Thoracic aorta (tissue), 2 donors: ENCODE measurements at regions not wholly inside any gene's neighbourhood (a gene's known extent, or its start where the extent isn't known, plus 50 kb on each side); places are given as distances from the start of the nearest gene placed in this dataset.

ENCODE experiments used
- ATAC-seq: fragments of 150-250 bp; one replicate; pipeline ENCODE4 v1.8.0; 2017; ENCODE audit warnings: low read depth; ENCODE audit not compliant: insufficient number of reproducible peaks, low FRiP score
- DNase-seq: peaks from one replicate; pipeline ENCODE4 v3.0.0-alpha.2; 2020; ENCODE audit warnings: low spot score
- H3K27ac ChIP-seq, 2 donors: fragments of 200-600 bp; sonication (generic); 1 replicate in 1 of 2; 2 replicates in 1 of 2; pipeline ENCODE4 v1.5.1; 2016; ENCODE audit warnings: mild to moderate bottlenecking in 2 of 2, moderate library complexity in 2 of 2
- H3K27me3 ChIP-seq: fragments of 200-600 bp; sonication (generic); replicated peaks from 2 replicates; pipeline ENCODE4 v1.6.0; 2016; ENCODE audit warnings: mild to moderate bottlenecking; ENCODE audit not compliant: insufficient read depth
- H3K36me3 ChIP-seq: fragments of 200-600 bp; sonication (generic); one replicate; pipeline ENCODE4 v1.5.1; 2016
- H3K4me1 ChIP-seq, 2 donors: fragments of 200-600 bp; sonication (generic); 1 replicate in 1 of 2; 2 replicates in 1 of 2; pipeline versions ENCODE4 v1.5.1 to v1.6.0; 2016; ENCODE audit warnings: low read depth in 2 of 2, mild to moderate bottlenecking in 1 of 2; ENCODE audit not compliant: control insufficient read depth in 1 of 2
- H3K4me3 ChIP-seq: fragments of 200-600 bp; sonication (generic); 2 replicates; pipeline ENCODE4 v1.5.1; 2016; ENCODE audit warnings: mild to moderate bottlenecking
- H3K9me3 ChIP-seq: fragments of 200-600 bp; sonication (generic); 2 replicates; pipeline ENCODE4 v1.5.1; 2016
- TF ChIP-seq, protein P1 (sequence below): fragments of 200-600 bp; sonication (generic); IDR thresholded peaks from one replicate; pipeline ENCODE4 v1.5.1; 2019; ENCODE audit warnings: antibody characterized with exemption

DNA sequence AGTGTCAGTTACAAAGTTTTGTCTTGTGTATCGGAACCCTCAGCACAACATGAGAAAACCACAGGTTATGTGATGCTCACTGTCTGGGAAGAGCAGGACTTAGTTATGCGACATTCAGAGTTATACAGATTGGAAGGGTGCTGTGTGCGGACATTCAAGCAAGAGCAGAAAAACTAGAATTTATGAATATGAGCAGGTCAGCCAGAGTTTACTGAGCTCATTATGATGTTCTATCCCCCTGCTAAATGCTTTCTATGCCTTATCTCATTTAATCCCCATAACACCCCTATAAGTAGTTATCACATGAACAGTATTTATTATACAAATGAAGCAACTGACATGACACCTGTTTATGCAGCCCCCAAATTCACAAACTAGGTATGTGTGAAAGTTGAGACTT is 1083.2 kb downstream of the FLRT2 start:
- Histone ChIP-seq H3K9me3 (no peaks in the 10 kb centered on the region), H3K27ac (no peak overlapping the region), H3K4me1 (no peaks in the 10 kb centered on the region), H3K27me3 (no peaks in the 10 kb centered on the region), H3K4me3 (no peak overlapping the region), H3K36me3 (no peaks in the 10 kb centered on the region)
- ATAC-seq = no peak
- DNase-seq = no peak
- TF ChIP-seq, protein P1, sequence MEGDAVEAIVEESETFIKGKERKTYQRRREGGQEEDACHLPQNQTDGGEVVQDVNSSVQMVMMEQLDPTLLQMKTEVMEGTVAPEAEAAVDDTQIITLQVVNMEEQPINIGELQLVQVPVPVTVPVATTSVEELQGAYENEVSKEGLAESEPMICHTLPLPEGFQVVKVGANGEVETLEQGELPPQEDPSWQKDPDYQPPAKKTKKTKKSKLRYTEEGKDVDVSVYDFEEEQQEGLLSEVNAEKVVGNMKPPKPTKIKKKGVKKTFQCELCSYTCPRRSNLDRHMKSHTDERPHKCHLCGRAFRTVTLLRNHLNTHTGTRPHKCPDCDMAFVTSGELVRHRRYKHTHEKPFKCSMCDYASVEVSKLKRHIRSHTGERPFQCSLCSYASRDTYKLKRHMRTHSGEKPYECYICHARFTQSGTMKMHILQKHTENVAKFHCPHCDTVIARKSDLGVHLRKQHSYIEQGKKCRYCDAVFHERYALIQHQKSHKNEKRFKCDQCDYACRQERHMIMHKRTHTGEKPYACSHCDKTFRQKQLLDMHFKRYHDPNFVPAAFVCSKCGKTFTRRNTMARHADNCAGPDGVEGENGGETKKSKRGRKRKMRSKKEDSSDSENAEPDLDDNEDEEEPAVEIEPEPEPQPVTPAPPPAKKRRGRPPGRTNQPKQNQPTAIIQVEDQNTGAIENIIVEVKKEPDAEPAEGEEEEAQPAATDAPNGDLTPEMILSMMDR = no peak

DNA sequence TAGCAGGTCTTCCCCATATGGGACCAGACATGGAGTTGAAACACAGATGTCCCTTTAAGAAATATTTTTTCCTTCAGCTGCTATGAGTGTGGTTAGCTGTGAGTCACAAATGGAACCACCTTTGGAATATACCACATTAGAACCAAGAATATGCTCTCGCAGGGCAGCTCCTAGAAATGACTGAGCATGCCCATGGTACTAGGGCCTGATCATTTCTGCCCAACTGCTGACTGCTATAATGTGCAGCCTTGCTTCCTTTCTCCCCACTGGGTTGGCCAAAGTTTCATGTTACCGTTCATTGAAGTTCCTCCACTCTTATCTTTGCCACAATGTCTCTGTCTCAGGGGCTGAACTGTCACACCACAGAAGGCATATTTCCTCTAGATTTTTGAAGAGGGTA is 1074.6 kb downstream of the FLRT2 start:
- ATAC-seq (no peak), DNase-seq (no peak)
- Histone ChIP-seq H3K4me3 (no peak overlapping the region), H3K27me3 (no peaks in the 10 kb centered on the region), H3K9me3 (no peaks in the 10 kb centered on the region), H3K27ac (no peak overlapping the region), H3K4me1 (no peaks in the 10 kb centered on the region), H3K36me3 (no peaks in the 10 kb centered on the region)
- TF ChIP-seq, protein P1 = no peak

DNA sequence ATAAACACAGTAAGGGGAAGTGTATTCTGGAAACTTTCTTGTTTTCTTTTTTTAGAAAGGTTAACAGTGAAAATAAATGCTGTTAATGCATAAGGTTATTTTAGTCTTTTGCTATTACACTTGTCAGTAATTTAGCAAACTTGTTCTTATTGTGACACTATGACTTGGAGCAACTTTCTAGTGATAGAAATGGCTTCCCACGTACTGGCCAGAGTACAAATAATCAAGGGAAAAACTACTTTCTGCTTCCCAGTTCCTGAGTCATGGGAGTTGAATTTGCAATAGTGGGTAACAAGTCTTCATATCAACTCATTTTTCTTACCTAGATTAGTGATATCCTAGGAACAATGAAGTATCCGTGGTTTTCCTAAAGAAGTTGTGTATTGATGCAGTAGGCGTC is 1072.3 kb downstream of the FLRT2 start:
- no peak for DNase-seq
- ATAC-seq = no peak
- no peak overlapping the region for H3K27ac ChIP-seq
- H3K36me3 ChIP-seq = no peaks in the 10 kb centered on the region
- no peaks in the 10 kb centered on the region for H3K9me3 ChIP-seq
- no peaks in the 10 kb centered on the region for H3K27me3 ChIP-seq
- H3K4me3 ChIP-seq = no peak overlapping the region
- no peaks in the 10 kb centered on the region for H3K4me1 ChIP-seq
- TF ChIP-seq, protein P1 = no peak

DNA sequence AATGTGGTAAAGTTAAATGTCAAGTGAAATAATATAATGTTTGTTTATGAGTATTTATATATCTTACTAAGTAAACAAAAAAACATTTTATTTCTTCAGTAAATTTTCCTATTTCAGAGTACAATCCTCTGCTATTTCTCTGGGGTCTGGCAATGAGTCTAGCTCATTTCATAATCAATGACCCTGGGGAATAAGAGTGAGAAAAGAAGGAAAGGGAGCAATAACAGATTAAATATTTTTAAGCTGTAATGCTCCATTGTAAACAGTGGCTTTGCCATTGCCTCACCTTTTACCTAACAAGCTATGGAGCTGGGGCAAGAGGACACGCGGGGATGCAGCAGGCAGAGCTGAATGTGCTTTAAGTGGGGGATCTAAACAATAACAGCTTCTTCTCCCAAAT is 1071.9 kb downstream of the FLRT2 start:
- H3K4me3 ChIP-seq = no peak overlapping the region
- TF ChIP-seq, protein P1 = no peak
- H3K36me3 ChIP-seq = no peaks in the 10 kb centered on the region
- H3K9me3 ChIP-seq = no peaks in the 10 kb centered on the region
- no peak overlapping the region for H3K27ac ChIP-seq
- DNase-seq (no peak), ATAC-seq (no peak)
- no peaks in the 10 kb centered on the region for H3K4me1 ChIP-seq
- no peaks in the 10 kb centered on the region for H3K27me3 ChIP-seq

DNA sequence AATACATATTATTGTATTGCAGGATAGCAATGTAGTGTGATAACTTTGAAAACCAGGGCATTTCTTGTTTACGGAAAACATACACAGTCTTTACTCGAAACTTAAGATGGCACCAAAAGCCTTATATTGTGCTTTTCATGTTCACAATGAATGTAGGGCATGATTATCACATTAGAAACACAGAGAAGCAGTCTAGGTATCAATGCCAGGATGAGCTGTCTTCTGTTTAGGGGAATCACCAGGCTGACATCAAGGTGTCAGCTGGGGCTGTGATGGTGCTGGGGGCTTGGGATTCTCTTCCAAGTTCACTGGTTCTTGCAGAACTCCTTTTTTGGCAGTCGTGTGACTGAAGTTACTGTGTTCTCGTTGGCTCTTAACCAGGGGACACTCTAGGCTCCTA is 1067.3 kb downstream of the FLRT2 start:
- DNase-seq (no peak), ATAC-seq (no peak)
- Histone ChIP-seq H3K27ac (no peak overlapping the region), H3K9me3 (no peaks in the 10 kb centered on the region), H3K36me3 (no peaks in the 10 kb centered on the region), H3K4me1 (no peaks in the 10 kb centered on the region), H3K27me3 (no peaks in the 10 kb centered on the region), H3K4me3 (no peak overlapping the region)
- TF ChIP-seq, protein P1 = no peak
